WTC11 (cell line): ENCODE measurements at regions not wholly inside any gene's neighbourhood (a gene's known extent, or its start where the extent isn't known, plus 50 kb on each side); places are given as distances from the start of the nearest gene placed in this dataset.

ENCODE experiments used
- ATAC-seq: fragments of 200-7000 bp; cut with Tn5 transposase; 2 replicates; pipeline ENCODE4 v1.10.0; 2021; ENCODE audit warnings: mild to moderate bottlenecking, moderate library complexity
- CTCF ChIA-PET: fragments of 300-600 bp; sonication (Branson Sonifier 250); formaldehyde crosslinking; loops from one replicate; lab custom pipeline; 2021; ENCODE audit warnings: antibody characterized with exemption; lab: Charles Lee
- POLR2A ChIA-PET: fragments of 350-600 bp; sonication (Branson Sonifier 250); formaldehyde crosslinking; loops from one replicate; lab custom pipeline; 2021; ENCODE audit warnings: antibody characterized with exemption; lab: Charles Lee
- DNase-seq: peaks from one replicate; pipeline ENCODE4 v3.0.0; 2021; ENCODE audit warnings: low spot score
- H3K27ac Mint-ChIP-seq: 2 replicates; pipeline ENCODE4 v1.8.0; 2021; ENCODE audit warnings: mixed read lengths
- H3K27me3 Mint-ChIP-seq: 2 replicates; pipeline ENCODE4 v1.8.0; 2021; ENCODE audit warnings: low read depth, mild to moderate bottlenecking, moderate library complexity, mixed read lengths
- H3K36me3 Mint-ChIP-seq: 2 replicates; pipeline ENCODE4 v1.8.0; 2021; ENCODE audit warnings: mixed read lengths
- H3K4me1 Mint-ChIP-seq: 2 replicates; pipeline ENCODE4 v1.8.0; 2022; ENCODE audit warnings: mixed read lengths
- H3K4me3 Mint-ChIP-seq: 2 replicates; pipeline ENCODE4 v1.8.0; 2021; ENCODE audit warnings: mild to moderate bottlenecking, moderate library complexity, mixed read lengths
- H3K9me3 Mint-ChIP-seq: 2 replicates; pipeline ENCODE4 v1.8.0; 2021; ENCODE audit warnings: mixed read lengths
- E2F5 ChIP-seq: sonication (generic); formaldehyde crosslinking; IDR thresholded peaks from 2 replicates; pipeline ENCODE4 v1.8.1; 2022; ENCODE audit warnings: mild to moderate bottlenecking, moderate library complexity, missing genetic modification reagents
- IRF1 ChIP-seq: sonication (generic); formaldehyde crosslinking; IDR thresholded peaks from 2 replicates; pipeline ENCODE4 v1.8.0; 2023; ENCODE audit warnings: missing genetic modification reagents
- IRF2 ChIP-seq: sonication (generic); formaldehyde crosslinking; IDR thresholded peaks from 2 replicates; pipeline ENCODE4 v1.8.0; 2022; ENCODE audit warnings: low read depth, missing genetic modification reagents, borderline replicate concordance
- KAT7 ChIP-seq: sonication (generic); formaldehyde crosslinking; IDR thresholded peaks from 2 replicates; pipeline ENCODE4 v1.8.1; 2023; ENCODE audit warnings: missing genetic modification reagents, mild to moderate bottlenecking, borderline replicate concordance
- NFATC4 ChIP-seq: fragments of 250-450 bp; sonication (Bioruptor Pico); IDR thresholded peaks from 2 replicates; pipeline ENCODE4 v1.9.0; 2021; ENCODE audit warnings: mild to moderate bottlenecking
- OVOL2 ChIP-seq: fragments of 250-450 bp; sonication (Bioruptor Pico); IDR thresholded peaks from 2 replicates; pipeline ENCODE4 v1.9.0; 2021; ENCODE audit warnings: mild to moderate bottlenecking, borderline replicate concordance
- TEAD1 ChIP-seq: sonication (generic); formaldehyde crosslinking; IDR thresholded peaks from 2 replicates; pipeline ENCODE4 v1.8.0; 2022; ENCODE audit warnings: mild to moderate bottlenecking, missing genetic modification reagents
- ZBTB21 ChIP-seq: sonication (generic); formaldehyde crosslinking; IDR thresholded peaks from 2 replicates; pipeline ENCODE4 v1.8.1; 2023; ENCODE audit warnings: mild to moderate bottlenecking, missing genetic modification reagents, borderline replicate concordance
- ZNF263 ChIP-seq: sonication (generic); formaldehyde crosslinking; IDR thresholded peaks from 2 replicates; pipeline ENCODE4 v1.8.1; 2022; ENCODE audit warnings: low read depth, mild to moderate bottlenecking, moderate library complexity, missing genetic modification reagents
- ZNF317 ChIP-seq: sonication (generic); formaldehyde crosslinking; IDR thresholded peaks from 2 replicates; pipeline ENCODE4 v1.8.1; 2023; ENCODE audit warnings: low read depth, mild to moderate bottlenecking, moderate library complexity, missing genetic modification reagents, borderline replicate concordance
- TF ChIP-seq, protein P1 (sequence below): fragments of 250-450 bp; sonication (Bioruptor Pico); IDR thresholded peaks from 2 replicates; pipeline ENCODE4 v1.8.0; 2021; ENCODE audit warnings: mild to moderate bottlenecking
- TF ChIP-seq, protein P2 (sequence below): sonication (generic); formaldehyde crosslinking; IDR thresholded peaks from 2 replicates; pipeline ENCODE4 v1.8.0; 2022; ENCODE audit warnings: mild to moderate bottlenecking, missing genetic modification reagents
- TF ChIP-seq, protein P3 (sequence below): sonication (generic); formaldehyde crosslinking; IDR thresholded peaks from 2 replicates; pipeline ENCODE4 v1.8.1; 2023; ENCODE audit warnings: mild to moderate bottlenecking, moderate library complexity, missing genetic modification reagents
- TF ChIP-seq, protein P4 (sequence below): fragments of 250-450 bp; sonication (Bioruptor Pico); IDR thresholded peaks from 2 replicates; pipeline ENCODE4 v2.1.2; 2022; ENCODE audit warnings: mild to moderate bottlenecking, moderate library complexity
- TF ChIP-seq, protein P5 (sequence below): sonication (generic); formaldehyde crosslinking; conservative IDR thresholded peaks from 2 replicates; pipeline ENCODE4 v1.8.1; 2023; ENCODE audit warnings: mild to moderate bottlenecking, low read depth, missing genetic modification reagents, moderate library complexity

- TF ChIP-seq, protein P1, sequence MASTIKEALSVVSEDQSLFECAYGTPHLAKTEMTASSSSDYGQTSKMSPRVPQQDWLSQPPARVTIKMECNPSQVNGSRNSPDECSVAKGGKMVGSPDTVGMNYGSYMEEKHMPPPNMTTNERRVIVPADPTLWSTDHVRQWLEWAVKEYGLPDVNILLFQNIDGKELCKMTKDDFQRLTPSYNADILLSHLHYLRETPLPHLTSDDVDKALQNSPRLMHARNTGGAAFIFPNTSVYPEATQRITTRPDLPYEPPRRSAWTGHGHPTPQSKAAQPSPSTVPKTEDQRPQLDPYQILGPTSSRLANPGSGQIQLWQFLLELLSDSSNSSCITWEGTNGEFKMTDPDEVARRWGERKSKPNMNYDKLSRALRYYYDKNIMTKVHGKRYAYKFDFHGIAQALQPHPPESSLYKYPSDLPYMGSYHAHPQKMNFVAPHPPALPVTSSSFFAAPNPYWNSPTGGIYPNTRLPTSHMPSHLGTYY (CRISPR knock-in tag), result no peak
- TF ChIP-seq ZBTB21, result no peak
- TF ChIP-seq IRF1 (CRISPR knock-in tag), result no peak
- no peak for TF ChIP-seq IRF2 (CRISPR knock-in tag)
Measured at GRCh38 chr19:31693933-31694269, 344.7 kb upstream of the TSHZ3 start (continued).

DNA sequence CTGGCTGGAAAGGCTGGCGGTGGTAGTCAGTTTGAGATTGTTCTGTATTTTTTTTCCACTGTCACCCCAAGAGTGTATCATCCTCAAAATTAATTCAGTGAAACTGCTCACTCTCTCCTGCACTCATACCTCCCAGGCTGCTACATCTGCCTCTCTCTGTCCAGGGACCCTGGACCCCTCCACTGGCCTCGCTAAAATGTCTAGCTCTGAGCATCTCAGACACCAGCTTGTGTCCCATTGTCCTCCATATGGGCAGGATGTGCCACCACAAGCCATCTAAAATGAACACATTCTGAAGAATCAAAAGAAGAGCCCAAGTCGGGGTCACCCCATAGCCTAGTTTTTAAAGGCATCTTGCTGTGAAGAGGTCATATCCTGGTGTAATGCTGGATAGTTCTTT is 345.5 kb upstream of the TSHZ3 start:
- no peak overlapping the region for H3K27ac Mint-ChIP-seq
- no peak for ATAC-seq
- H3K9me3 Mint-ChIP-seq, result peaks cover 3% of the 10 kb centered on the region
- CTCF ChIA-PET, result interaction anchor here (1.6 kb wide), 1 partner anchor 18 kb away, joined by 5 read pairs; no protein-coding TSS in a partner anchor
- H3K27me3 Mint-ChIP-seq, result no peaks in the 10 kb centered on the region
- no peaks in the 10 kb centered on the region for H3K4me1 Mint-ChIP-seq
- no peak for TF ChIP-seq E2F5 (CRISPR knock-in tag)
- no peak overlapping the region for H3K4me3 Mint-ChIP-seq
- H3K36me3 Mint-ChIP-seq, result no peaks in the 10 kb centered on the region
- no peak for DNase-seq
- POLR2A ChIA-PET, result no interaction called here

DNA sequence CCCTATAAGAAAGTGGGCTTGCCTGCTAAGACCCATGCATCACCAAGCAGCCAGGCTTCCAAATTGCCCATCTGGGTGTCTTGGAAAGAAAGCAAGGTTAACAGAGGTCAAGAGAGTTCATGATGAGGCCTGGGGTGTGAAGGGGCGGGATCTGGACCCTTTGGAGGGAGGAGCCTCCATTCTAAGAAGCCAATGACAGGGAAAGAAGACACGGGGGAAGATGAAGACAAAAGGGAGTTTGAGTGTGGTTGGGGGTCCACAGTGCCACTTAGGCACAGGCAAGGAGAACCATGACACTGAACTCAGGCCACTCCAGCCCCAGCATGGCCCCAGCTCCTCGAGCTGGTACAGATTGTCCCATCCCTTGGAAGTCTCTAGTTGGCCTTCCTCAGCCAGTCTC is 350.2 kb upstream of the TSHZ3 start:
- Mint-ChIP-seq H3K36me3 (no peaks in the 10 kb centered on the region), H3K27me3 (no peaks in the 10 kb centered on the region), H3K4me3 (no peak overlapping the region), H3K4me1 (no peaks in the 10 kb centered on the region), H3K27ac (no peak overlapping the region), H3K9me3 (peaks cover 28% of the 10 kb centered on the region)
- ATAC-seq, result no peak
- TF ChIP-seq, protein P2, sequence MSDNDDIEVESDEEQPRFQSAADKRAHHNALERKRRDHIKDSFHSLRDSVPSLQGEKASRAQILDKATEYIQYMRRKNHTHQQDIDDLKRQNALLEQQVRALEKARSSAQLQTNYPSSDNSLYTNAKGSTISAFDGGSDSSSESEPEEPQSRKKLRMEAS (CRISPR knock-in tag), result no peak
- TF ChIP-seq, protein P3, sequence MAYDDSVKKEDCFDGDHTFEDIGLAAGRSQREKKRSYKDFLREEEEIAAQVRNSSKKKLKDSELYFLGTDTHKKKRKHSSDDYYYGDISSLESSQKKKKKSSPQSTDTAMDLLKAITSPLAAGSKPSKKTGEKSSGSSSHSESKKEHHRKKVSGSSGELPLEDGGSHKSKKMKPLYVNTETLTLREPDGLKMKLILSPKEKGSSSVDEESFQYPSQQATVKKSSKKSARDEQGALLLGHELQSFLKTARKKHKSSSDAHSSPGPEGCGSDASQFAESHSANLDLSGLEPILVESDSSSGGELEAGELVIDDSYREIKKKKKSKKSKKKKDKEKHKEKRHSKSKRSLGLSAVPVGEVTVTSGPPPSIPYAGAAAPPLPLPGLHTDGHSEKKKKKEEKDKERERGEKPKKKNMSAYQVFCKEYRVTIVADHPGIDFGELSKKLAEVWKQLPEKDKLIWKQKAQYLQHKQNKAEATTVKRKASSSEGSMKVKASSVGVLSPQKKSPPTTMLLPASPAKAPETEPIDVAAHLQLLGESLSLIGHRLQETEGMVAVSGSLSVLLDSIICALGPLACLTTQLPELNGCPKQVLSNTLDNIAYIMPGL (CRISPR knock-in tag), result no peak
- no peak for TF ChIP-seq ZNF263
- POLR2A ChIA-PET, result no interaction called here
- no peak for DNase-seq
- CTCF ChIA-PET, result no interaction called here

DNA sequence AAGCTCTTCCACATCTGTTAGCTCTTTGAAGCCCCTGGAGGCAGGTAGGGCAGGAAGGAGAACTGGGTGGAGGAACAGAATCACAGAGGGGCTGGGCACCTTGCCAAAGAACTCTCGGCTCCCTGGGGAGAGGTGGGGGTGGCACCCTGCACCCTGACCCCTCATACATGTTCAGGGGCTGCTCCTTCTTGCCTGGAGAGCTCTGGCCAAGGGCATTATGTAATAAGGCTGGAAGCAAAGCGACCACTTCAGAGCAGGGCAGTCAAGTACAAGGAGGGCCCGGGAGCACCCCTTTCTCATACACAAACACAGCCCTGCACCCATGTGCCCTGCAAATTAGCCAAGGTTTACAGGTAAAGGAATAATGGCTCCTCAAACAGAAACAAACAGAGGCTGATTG is 351.9 kb upstream of the TSHZ3 start:
- ATAC-seq, result no peak
- Mint-ChIP-seq H3K9me3 (peaks cover 28% of the 10 kb centered on the region), H3K36me3 (no peaks in the 10 kb centered on the region), H3K4me1 (no peaks in the 10 kb centered on the region), H3K27me3 (no peaks in the 10 kb centered on the region), H3K4me3 (no peak overlapping the region), H3K27ac (no peak overlapping the region)
- CTCF ChIA-PET, result no interaction called here
- TF ChIP-seq, protein P4, sequence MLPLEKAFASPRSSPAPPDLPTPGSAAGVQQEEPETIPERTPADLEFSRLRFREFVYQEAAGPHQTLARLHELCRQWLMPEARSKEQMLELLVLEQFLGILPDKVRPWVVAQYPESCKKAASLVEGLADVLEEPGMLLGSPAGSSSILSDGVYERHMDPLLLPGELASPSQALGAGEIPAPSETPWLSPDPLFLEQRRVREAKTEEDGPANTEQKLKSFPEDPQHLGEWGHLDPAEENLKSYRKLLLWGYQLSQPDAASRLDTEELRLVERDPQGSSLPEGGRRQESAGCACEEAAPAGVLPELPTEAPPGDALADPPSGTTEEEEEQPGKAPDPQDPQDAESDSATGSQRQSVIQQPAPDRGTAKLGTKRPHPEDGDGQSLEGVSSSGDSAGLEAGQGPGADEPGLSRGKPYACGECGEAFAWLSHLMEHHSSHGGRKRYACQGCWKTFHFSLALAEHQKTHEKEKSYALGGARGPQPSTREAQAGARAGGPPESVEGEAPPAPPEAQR (CRISPR knock-in tag), result no peak
- TF ChIP-seq OVOL2 (CRISPR knock-in tag), result no peak
- no peak for TF ChIP-seq TEAD1 (CRISPR knock-in tag)
- TF ChIP-seq, protein P3 (CRISPR knock-in tag), result no peak
- TF ChIP-seq KAT7 (CRISPR knock-in tag), result no peak
- TF ChIP-seq, protein P5, sequence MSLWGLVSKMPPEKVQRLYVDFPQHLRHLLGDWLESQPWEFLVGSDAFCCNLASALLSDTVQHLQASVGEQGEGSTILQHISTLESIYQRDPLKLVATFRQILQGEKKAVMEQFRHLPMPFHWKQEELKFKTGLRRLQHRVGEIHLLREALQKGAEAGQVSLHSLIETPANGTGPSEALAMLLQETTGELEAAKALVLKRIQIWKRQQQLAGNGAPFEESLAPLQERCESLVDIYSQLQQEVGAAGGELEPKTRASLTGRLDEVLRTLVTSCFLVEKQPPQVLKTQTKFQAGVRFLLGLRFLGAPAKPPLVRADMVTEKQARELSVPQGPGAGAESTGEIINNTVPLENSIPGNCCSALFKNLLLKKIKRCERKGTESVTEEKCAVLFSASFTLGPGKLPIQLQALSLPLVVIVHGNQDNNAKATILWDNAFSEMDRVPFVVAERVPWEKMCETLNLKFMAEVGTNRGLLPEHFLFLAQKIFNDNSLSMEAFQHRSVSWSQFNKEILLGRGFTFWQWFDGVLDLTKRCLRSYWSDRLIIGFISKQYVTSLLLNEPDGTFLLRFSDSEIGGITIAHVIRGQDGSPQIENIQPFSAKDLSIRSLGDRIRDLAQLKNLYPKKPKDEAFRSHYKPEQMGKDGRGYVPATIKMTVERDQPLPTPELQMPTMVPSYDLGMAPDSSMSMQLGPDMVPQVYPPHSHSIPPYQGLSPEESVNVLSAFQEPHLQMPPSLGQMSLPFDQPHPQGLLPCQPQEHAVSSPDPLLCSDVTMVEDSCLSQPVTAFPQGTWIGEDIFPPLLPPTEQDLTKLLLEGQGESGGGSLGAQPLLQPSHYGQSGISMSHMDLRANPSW, result no peak
- TF ChIP-seq NFATC4 (CRISPR knock-in tag), result no peak
- no peak for TF ChIP-seq ZNF317 (CRISPR knock-in tag)
- TF ChIP-seq, all 79 proteins: peak for 0
- POLR2A ChIA-PET, result no interaction called here
- DNase-seq, result no peak
